Liver (tissue), 8 donors: ENCODE measurements at regions not wholly inside any gene's neighbourhood (a gene's known extent, or its start where the extent isn't known, plus 50 kb on each side); places are given as distances from the start of the nearest gene placed in this dataset.

Source experiments
- DNase-seq: peaks from one replicate; pipeline ENCODE4 v3.0.0-alpha.2; 2017; ENCODE audit warnings: low spot score
- H3K27ac ChIP-seq, 2 donors: one replicate each; pipeline ENCODE4 v1.7.0; 2013; ENCODE audit warnings: inconsistent platforms in 2 of 2, low read length in 2 of 2, control low read depth in 1 of 2, low read depth in 1 of 2, mild to moderate bottlenecking in 1 of 2
- H3K27me3 ChIP-seq, 4 donors: one replicate each; pipeline versions ENCODE4 v1.6.1 to v1.7.0; 2013; ENCODE audit warnings: low read length in 3 of 4, inconsistent platforms in 1 of 4, mild to moderate bottlenecking in 1 of 4, moderate library complexity in 1 of 4; ENCODE audit not compliant: control insufficient read depth in 4 of 4, insufficient read depth in 4 of 4
- H3K36me3 ChIP-seq, 4 donors: one replicate each; pipeline versions ENCODE4 v1.6.1 to v1.7.0; 2013; ENCODE audit warnings: low read length in 3 of 4, mild to moderate bottlenecking in 3 of 4, low read depth in 1 of 4, moderate library complexity in 1 of 4; ENCODE audit not compliant: control insufficient read depth in 4 of 4, insufficient read depth in 3 of 4
- H3K4me1 ChIP-seq, 4 donors: one replicate each; pipeline versions ENCODE4 v1.6.1 to v1.7.0; 2013; ENCODE audit warnings: low read length in 3 of 4, mild to moderate bottlenecking in 3 of 4, moderate library complexity in 1 of 4; ENCODE audit not compliant: control insufficient read depth in 4 of 4, insufficient read depth in 4 of 4
- H3K4me3 ChIP-seq, 3 donors: one replicate each; pipeline versions ENCODE4 v1.6.1 to v1.7.0; 2013; ENCODE audit warnings: low read length in 3 of 3, control low read depth in 1 of 3, low read depth in 1 of 3, mild to moderate bottlenecking in 1 of 3
- H3K9ac ChIP-seq, 2 donors: one replicate each; pipeline ENCODE4 v1.7.0; 2013; ENCODE audit warnings: low read length in 2 of 2, mild to moderate bottlenecking in 2 of 2, moderate library complexity in 2 of 2, control low read depth in 1 of 2, low read depth in 1 of 2
- H3K9me3 ChIP-seq, 4 donors: one replicate each; pipeline versions ENCODE4 v1.6.1 to v1.7.0; 2013; ENCODE audit warnings: low read length in 3 of 4; ENCODE audit not compliant: control insufficient read depth in 4 of 4
- EGR1 ChIP-seq, 2 donors: IDR thresholded peaks; 2 replicates each; pipeline ENCODE4 v1.6.1; 2016 to 2018; ENCODE audit warnings: antibody characterized with exemption in 2 of 2, low read depth in 2 of 2
- FOXA1 ChIP-seq: IDR thresholded peaks from 2 replicates; pipeline ENCODE4 v1.6.1; 2016; ENCODE audit warnings: antibody characterized with exemption
- FOXA2 ChIP-seq: IDR thresholded peaks from 2 replicates; pipeline ENCODE4 v1.6.1; 2016; ENCODE audit warnings: antibody characterized with exemption
- GABPA ChIP-seq, 2 donors: IDR thresholded peaks in 1 of 2; conservative IDR thresholded peaks in 1 of 2; 2 replicates each; pipeline ENCODE4 v1.6.1; 2016; ENCODE audit warnings: antibody characterized with exemption in 2 of 2, mild to moderate bottlenecking in 1 of 2, moderate library complexity in 1 of 2
- HNF4A ChIP-seq, 2 donors: conservative IDR thresholded peaks; 2 replicates each; pipeline ENCODE4 v1.6.1; 2016; ENCODE audit warnings: antibody characterized with exemption in 2 of 2, mild to moderate bottlenecking in 2 of 2
- HNF4G ChIP-seq: IDR thresholded peaks from 2 replicates; pipeline ENCODE4 v1.6.1; 2016; ENCODE audit warnings: antibody characterized with exemption
- JUND ChIP-seq, 2 donors: IDR thresholded peaks; 2 replicates each; pipeline ENCODE4 v1.6.1; 2016; ENCODE audit warnings: antibody characterized with exemption in 2 of 2
- NR2F2 ChIP-seq: IDR thresholded peaks from 2 replicates; pipeline ENCODE4 v1.6.1; 2016; ENCODE audit warnings: antibody characterized with exemption
- RAD21 ChIP-seq, 2 donors: IDR thresholded peaks; 2 replicates each; pipeline ENCODE4 v1.6.1; 2016; ENCODE audit warnings: antibody characterized with exemption in 2 of 2, mild to moderate bottlenecking in 2 of 2
- RXRA ChIP-seq, 2 donors: IDR thresholded peaks; 2 replicates each; pipeline ENCODE4 v1.6.1; 2017 to 2018; ENCODE audit warnings: antibody characterized with exemption in 2 of 2, mild to moderate bottlenecking in 1 of 2
- SP1 ChIP-seq: IDR thresholded peaks from 2 replicates; pipeline ENCODE4 v1.6.1; 2018; ENCODE audit warnings: antibody characterized with exemption, mild to moderate bottlenecking
- TAF1 ChIP-seq: conservative IDR thresholded peaks from 2 replicates; pipeline ENCODE4 v1.6.1; 2016; ENCODE audit warnings: antibody characterized with exemption, mild to moderate bottlenecking
- YY1 ChIP-seq: IDR thresholded peaks from 2 replicates; pipeline ENCODE4 v1.6.1; 2016; ENCODE audit warnings: antibody characterized with exemption, mild to moderate bottlenecking
- WGBS: extraction: QIAGEN DNeasy Blood & Tissue Kit; methylation state at CpG from one replicate; pipeline ENCODE4 v1.1.7; 2013; 5-methylcytosine and 5-hydroxymethylcytosine counted together
- TF ChIP-seq, protein P1 (sequence below): IDR thresholded peaks from 2 replicates; pipeline ENCODE4 v1.6.1; 2016; ENCODE audit warnings: antibody characterized with exemption
- TF ChIP-seq, protein P2 (sequence below): fragments of 150-350 bp; IDR thresholded peaks from 2 replicates; pipeline ENCODE4 v1.5.1; 2017; ENCODE audit warnings: improper control_type of control experiment, low read depth, low read length; ENCODE audit not compliant: missing input control
- TF ChIP-seq, protein P3 (sequence below): IDR thresholded peaks from 2 replicates; pipeline ENCODE4 v1.6.1; 2016; ENCODE audit warnings: antibody characterized with exemption, mild to moderate bottlenecking
- TF ChIP-seq, protein P4 (sequence below): IDR thresholded peaks from 2 replicates; pipeline ENCODE4 v1.6.1; 2016; ENCODE audit warnings: antibody characterized with exemption
- TF ChIP-seq, protein P5 (sequence below): IDR thresholded peaks from 2 replicates; pipeline ENCODE4 v1.6.1; 2016; ENCODE audit warnings: antibody characterized with exemption
- donor health status: healthy.
- donor health status: healthy.
- donor health status: healthy.
- donor health status: healthy.
- donor health status: healthy.

DNA sequence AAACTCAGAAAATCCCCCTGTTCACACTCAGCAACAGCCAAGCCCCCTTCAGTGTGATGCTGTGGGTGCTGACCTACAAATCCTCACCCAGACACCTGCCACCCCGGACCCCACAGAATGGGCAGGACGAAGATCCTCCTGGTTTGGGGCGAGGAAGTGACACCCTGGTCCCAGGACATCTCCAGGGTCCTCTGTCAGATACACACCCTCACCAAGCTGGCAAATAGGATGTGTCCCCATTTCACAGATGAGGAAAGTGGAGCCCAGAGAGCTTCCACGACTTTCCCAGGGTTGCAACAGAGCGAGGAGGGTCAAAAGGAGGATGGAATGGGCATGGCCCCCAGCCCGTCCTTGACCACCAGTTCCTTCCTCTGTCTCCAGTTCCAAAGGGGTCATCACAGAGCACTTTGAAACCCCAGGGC is 92.0 kb upstream of the AFDN start:
- peak overlapping the region; percentile 89 to 93 for H3K27ac ChIP-seq
- no peak overlapping the region for H3K9ac ChIP-seq
- no peaks in the 10 kb centered on the region for H3K27me3 ChIP-seq
- no peak for DNase-seq
- no peaks in the 10 kb centered on the region for H3K36me3 ChIP-seq
- peaks cover 7 to 20% (median 16%) of the 10 kb centered on the region in 4 donors for H3K4me1 ChIP-seq
- 82% methylated on average over 6 of the region's 6 CpGs for WGBS
- TF ChIP-seq FOXA2 (no peak), HNF4A (conservative IDR thresholded peaks at IDR 0.05) (no peak), GABPA (IDR thresholded peaks at IDR 0.05 in 1 of 2, conservative IDR thresholded peaks at IDR 0.05 in 1 of 2) (no peak), FOXA1 (no peak), RAD21 (IDR thresholded peaks at IDR 0.05) (no peak), JUND (IDR thresholded peaks at IDR 0.05) (no peak), TAF1 (no peak), EGR1 (IDR thresholded peaks at IDR 0.05; ENCODE audit: low read depth in 2 of 2) (no peak), HNF4G (no peak), YY1 (no peak), SP1 (no peak), NR2F2 (no peak), RXRA (IDR thresholded peaks at IDR 0.05) (no peak)
- TF ChIP-seq, protein P1, sequence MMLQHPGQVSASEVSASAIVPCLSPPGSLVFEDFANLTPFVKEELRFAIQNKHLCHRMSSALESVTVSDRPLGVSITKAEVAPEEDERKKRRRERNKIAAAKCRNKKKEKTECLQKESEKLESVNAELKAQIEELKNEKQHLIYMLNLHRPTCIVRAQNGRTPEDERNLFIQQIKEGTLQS = no peak
- TF ChIP-seq, protein P2, sequence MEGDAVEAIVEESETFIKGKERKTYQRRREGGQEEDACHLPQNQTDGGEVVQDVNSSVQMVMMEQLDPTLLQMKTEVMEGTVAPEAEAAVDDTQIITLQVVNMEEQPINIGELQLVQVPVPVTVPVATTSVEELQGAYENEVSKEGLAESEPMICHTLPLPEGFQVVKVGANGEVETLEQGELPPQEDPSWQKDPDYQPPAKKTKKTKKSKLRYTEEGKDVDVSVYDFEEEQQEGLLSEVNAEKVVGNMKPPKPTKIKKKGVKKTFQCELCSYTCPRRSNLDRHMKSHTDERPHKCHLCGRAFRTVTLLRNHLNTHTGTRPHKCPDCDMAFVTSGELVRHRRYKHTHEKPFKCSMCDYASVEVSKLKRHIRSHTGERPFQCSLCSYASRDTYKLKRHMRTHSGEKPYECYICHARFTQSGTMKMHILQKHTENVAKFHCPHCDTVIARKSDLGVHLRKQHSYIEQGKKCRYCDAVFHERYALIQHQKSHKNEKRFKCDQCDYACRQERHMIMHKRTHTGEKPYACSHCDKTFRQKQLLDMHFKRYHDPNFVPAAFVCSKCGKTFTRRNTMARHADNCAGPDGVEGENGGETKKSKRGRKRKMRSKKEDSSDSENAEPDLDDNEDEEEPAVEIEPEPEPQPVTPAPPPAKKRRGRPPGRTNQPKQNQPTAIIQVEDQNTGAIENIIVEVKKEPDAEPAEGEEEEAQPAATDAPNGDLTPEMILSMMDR = no peak
- TF ChIP-seq, protein P3, sequence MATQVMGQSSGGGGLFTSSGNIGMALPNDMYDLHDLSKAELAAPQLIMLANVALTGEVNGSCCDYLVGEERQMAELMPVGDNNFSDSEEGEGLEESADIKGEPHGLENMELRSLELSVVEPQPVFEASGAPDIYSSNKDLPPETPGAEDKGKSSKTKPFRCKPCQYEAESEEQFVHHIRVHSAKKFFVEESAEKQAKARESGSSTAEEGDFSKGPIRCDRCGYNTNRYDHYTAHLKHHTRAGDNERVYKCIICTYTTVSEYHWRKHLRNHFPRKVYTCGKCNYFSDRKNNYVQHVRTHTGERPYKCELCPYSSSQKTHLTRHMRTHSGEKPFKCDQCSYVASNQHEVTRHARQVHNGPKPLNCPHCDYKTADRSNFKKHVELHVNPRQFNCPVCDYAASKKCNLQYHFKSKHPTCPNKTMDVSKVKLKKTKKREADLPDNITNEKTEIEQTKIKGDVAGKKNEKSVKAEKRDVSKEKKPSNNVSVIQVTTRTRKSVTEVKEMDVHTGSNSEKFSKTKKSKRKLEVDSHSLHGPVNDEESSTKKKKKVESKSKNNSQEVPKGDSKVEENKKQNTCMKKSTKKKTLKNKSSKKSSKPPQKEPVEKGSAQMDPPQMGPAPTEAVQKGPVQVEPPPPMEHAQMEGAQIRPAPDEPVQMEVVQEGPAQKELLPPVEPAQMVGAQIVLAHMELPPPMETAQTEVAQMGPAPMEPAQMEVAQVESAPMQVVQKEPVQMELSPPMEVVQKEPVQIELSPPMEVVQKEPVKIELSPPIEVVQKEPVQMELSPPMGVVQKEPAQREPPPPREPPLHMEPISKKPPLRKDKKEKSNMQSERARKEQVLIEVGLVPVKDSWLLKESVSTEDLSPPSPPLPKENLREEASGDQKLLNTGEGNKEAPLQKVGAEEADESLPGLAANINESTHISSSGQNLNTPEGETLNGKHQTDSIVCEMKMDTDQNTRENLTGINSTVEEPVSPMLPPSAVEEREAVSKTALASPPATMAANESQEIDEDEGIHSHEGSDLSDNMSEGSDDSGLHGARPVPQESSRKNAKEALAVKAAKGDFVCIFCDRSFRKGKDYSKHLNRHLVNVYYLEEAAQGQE = no peak
- TF ChIP-seq, protein P4, sequence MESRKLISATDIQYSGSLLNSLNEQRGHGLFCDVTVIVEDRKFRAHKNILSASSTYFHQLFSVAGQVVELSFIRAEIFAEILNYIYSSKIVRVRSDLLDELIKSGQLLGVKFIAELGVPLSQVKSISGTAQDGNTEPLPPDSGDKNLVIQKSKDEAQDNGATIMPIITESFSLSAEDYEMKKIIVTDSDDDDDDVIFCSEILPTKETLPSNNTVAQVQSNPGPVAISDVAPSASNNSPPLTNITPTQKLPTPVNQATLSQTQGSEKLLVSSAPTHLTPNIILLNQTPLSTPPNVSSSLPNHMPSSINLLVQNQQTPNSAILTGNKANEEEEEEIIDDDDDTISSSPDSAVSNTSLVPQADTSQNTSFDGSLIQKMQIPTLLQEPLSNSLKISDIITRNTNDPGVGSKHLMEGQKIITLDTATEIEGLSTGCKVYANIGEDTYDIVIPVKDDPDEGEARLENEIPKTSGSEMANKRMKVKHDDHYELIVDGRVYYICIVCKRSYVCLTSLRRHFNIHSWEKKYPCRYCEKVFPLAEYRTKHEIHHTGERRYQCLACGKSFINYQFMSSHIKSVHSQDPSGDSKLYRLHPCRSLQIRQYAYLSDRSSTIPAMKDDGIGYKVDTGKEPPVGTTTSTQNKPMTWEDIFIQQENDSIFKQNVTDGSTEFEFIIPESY = no peak
- TF ChIP-seq, protein P5, sequence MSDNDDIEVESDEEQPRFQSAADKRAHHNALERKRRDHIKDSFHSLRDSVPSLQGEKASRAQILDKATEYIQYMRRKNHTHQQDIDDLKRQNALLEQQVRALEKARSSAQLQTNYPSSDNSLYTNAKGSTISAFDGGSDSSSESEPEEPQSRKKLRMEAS = no peak
- H3K4me3 ChIP-seq = no peak overlapping the region
- H3K9me3 ChIP-seq = no peaks in the 10 kb centered on the region
